ENCODE measurements at regions not wholly inside any gene's neighbourhood (a gene's known extent, or its start where the extent isn't known, plus 50 kb on each side); places are given as distances from the start of the nearest gene placed in this dataset.
A peak's percentile ranks its signal among the peaks of the same experiment; 100 is the strongest.

GRCh38 chr6:141290941-141291721 lies 841.6 kb upstream of the GJE1 start:
- peak overlapping the region; percentile 40 for H3K4me3 ChIP-seq (ENCODE audit: low read length)
- no peaks in the 10 kb centered on the region for H3K9me3 ChIP-seq (replicated peaks; ENCODE audit: insufficient read depth, low read length)
- peak overlapping the region; percentile 50 for H3K4me2 ChIP-seq (ENCODE audit: low read depth, low read length)
- peak; percentile 22 for DNase-seq
- H3K4me1 ChIP-seq (ENCODE audit: low read length), result no peaks in the 10 kb centered on the region
- H2AFZ ChIP-seq (ENCODE audit: low read length), result peak overlapping the region; percentile 65
- H3F3A ChIP-seq (ENCODE audit: insufficient read depth, low read length), result peaks cover 6% of the 10 kb centered on the region; the same call in 1 of the 2 replicates
- H3K79me2 ChIP-seq (ENCODE audit: low read length), result no peaks in the 10 kb centered on the region
- H3K27ac ChIP-seq (ENCODE audit: low read length), result peak overlapping the region; percentile 45; the same call in 1 of the 2 replicates
- no peaks in the 10 kb centered on the region for H4K20me1 ChIP-seq (ENCODE audit: insufficient read depth, low read length)
- H3K9me2 ChIP-seq (replicated peaks; ENCODE audit: insufficient read depth, low read length), result no peaks in the 10 kb centered on the region
- no peak overlapping the region; the same call in 1 of the 2 replicates for H3K9ac ChIP-seq (ENCODE audit: low read length)
- no peaks in the 10 kb centered on the region for H3K27me3 ChIP-seq (replicated peaks; ENCODE audit: insufficient read depth, low read length)
- TF ChIP-seq CTCF (IDR thresholded peaks at IDR 0.05; ENCODE audit: low read length), result no peak
- no peak for TF ChIP-seq EZH2 (optimal IDR thresholded peaks at IDR 0.05; ENCODE audit: low read depth, low read length)
- no peak for TF ChIP-seq EZH2phosphoT487 (IDR thresholded peaks at IDR 0.05; ENCODE audit: low read length)
- H3K36me3 ChIP-seq (replicated peaks; ENCODE audit: insufficient read depth, low read length), result no peaks in the 10 kb centered on the region

DNA sequence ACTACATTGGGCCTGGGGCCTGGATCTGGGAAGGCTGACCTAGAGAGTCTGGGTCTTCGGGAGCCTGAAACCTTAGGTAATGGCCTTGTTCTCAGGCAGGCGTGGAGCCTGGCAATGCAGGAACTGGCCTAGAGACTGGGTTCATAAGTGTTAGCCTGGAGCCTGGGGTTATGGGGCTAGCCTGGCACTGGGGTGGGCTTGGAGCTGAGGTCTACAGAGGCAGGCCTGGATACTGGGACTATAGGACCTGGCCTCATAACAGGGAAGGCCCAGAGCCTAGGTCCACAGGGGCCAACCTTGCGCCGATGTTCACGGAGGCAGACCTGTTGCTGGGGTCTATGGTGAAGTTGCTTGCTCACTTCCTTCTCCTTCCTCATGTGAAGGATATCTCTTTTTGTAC lies 843.8 kb upstream of the GJE1 start:
- Histone ChIP-seq H3K27me3 (replicated peaks; ENCODE audit: insufficient read depth, low read length) (no peaks in the 10 kb centered on the region), H3K4me2 (ENCODE audit: low read depth, low read length) (no peak overlapping the region), H4K20me1 (ENCODE audit: insufficient read depth, low read length) (no peaks in the 10 kb centered on the region), H3F3A (ENCODE audit: insufficient read depth, low read length) (peaks cover 6% of the 10 kb centered on the region; the same call in 1 of the 2 replicates), H3K9me2 (replicated peaks; ENCODE audit: insufficient read depth, low read length) (no peaks in the 10 kb centered on the region), H3K4me1 (ENCODE audit: low read length) (no peaks in the 10 kb centered on the region), H3K27ac (ENCODE audit: low read length) (no peak overlapping the region), H3K79me2 (ENCODE audit: low read length) (no peaks in the 10 kb centered on the region), H3K36me3 (replicated peaks; ENCODE audit: insufficient read depth, low read length) (no peaks in the 10 kb centered on the region), H2AFZ (ENCODE audit: low read length) (no peak overlapping the region), H3K9me3 (replicated peaks; ENCODE audit: insufficient read depth, low read length) (no peaks in the 10 kb centered on the region), H3K9ac (ENCODE audit: low read length) (no peak overlapping the region), H3K4me3 (ENCODE audit: low read length) (no peak overlapping the region)
- no peak for TF ChIP-seq EZH2 (optimal IDR thresholded peaks at IDR 0.05; ENCODE audit: low read depth, low read length)
- no peak for TF ChIP-seq CTCF (IDR thresholded peaks at IDR 0.05; ENCODE audit: low read length)
- TF ChIP-seq EZH2phosphoT487 (IDR thresholded peaks at IDR 0.05; ENCODE audit: low read length), result no peak
- no peak for DNase-seq

GRCh38 chr6:141282263-141282662 lies 850.5 kb upstream of the GJE1 start:
- H3K9ac ChIP-seq (ENCODE audit: low read length), result no peak overlapping the region
- H3K27me3 ChIP-seq (replicated peaks; ENCODE audit: insufficient read depth, low read length), result no peaks in the 10 kb centered on the region
- H3K27ac ChIP-seq (ENCODE audit: low read length), result no peak overlapping the region
- no peaks in the 10 kb centered on the region for H3K79me2 ChIP-seq (ENCODE audit: low read length)
- no peak for DNase-seq
- H2AFZ ChIP-seq (ENCODE audit: low read length), result no peak overlapping the region
- no peaks in the 10 kb centered on the region for H3K9me3 ChIP-seq (replicated peaks; ENCODE audit: insufficient read depth, low read length)
- H3F3A ChIP-seq (ENCODE audit: insufficient read depth, low read length), result no peaks in the 10 kb centered on the region
- H3K4me1 ChIP-seq (ENCODE audit: low read length), result no peaks in the 10 kb centered on the region
- TF ChIP-seq EZH2phosphoT487 (IDR thresholded peaks at IDR 0.05; ENCODE audit: low read length) (no peak), CTCF (IDR thresholded peaks at IDR 0.05; ENCODE audit: low read length) (no peak), EZH2 (optimal IDR thresholded peaks at IDR 0.05; ENCODE audit: low read depth, low read length) (no peak)
- no peaks in the 10 kb centered on the region for H4K20me1 ChIP-seq (ENCODE audit: insufficient read depth, low read length)
- H3K4me2 ChIP-seq (ENCODE audit: low read depth, low read length), result no peak overlapping the region
- H3K36me3 ChIP-seq (replicated peaks; ENCODE audit: insufficient read depth, low read length), result no peaks in the 10 kb centered on the region
- no peaks in the 10 kb centered on the region for H3K9me2 ChIP-seq (replicated peaks; ENCODE audit: insufficient read depth, low read length)
- H3K4me3 ChIP-seq (ENCODE audit: low read length), result no peak overlapping the region
